SH-SY5Y (cell line): ENCODE measurements at regions not wholly inside any gene's neighbourhood (a gene's known extent, or its start where the extent isn't known, plus 50 kb on each side); places are given as distances from the start of the nearest gene placed in this dataset.

Experiments
- GATA2 ChIP-seq: IDR thresholded peaks from 2 replicates; pipeline ENCODE4 v1.6.1; 2011; ENCODE audit warnings: mild to moderate bottlenecking, low read depth, low read length
- GATA3 ChIP-seq: IDR thresholded peaks from 2 replicates; pipeline ENCODE4 v1.6.1; 2011; ENCODE audit warnings: low read depth, mild to moderate bottlenecking, low read length, moderate library complexity

GRCh38 chr1:78385744-78386462, 104.9 kb upstream of the PTGFR start:
- TF ChIP-seq GATA3 (no peak), GATA2 (no peak)

GRCh38 chr1:78387201-78387600, 103.6 kb upstream of the PTGFR start:
- TF ChIP-seq GATA3 (no peak), GATA2 (no peak)

GRCh38 chr1:78387871-78388270, 102.9 kb upstream of the PTGFR start:
- TF ChIP-seq GATA3 = no peak
- no peak for TF ChIP-seq GATA2

GRCh38 chr1:78388275-78388674, 102.5 kb upstream of the PTGFR start:
- no peak for TF ChIP-seq GATA3

GRCh38 chr1:78401148-78401547, 89.6 kb upstream of the PTGFR start:
- TF ChIP-seq GATA3 (no peak), GATA2 (no peak)

- TF ChIP-seq GATA3 = no peak
- no peak for TF ChIP-seq GATA2
Measured at GRCh38 chr1:78408192-78408591, 82.6 kb upstream of the PTGFR start.

GRCh38 chr1:78408810-78409209, 82.0 kb upstream of the PTGFR start:
- no peak for TF ChIP-seq GATA2
- TF ChIP-seq GATA3 = no peak

- TF ChIP-seq GATA2 (no peak), GATA3 (no peak)
Measured at GRCh38 chr1:78410643-78411042, 80.1 kb upstream of the PTGFR start.

GRCh38 chr1:78411707-78412106, 79.1 kb upstream of the PTGFR start:
- no peak for TF ChIP-seq GATA3
- TF ChIP-seq GATA2 = no peak

GRCh38 chr1:78415165-78415564, 75.6 kb upstream of the PTGFR start:
- no peak for TF ChIP-seq GATA3
- no peak for TF ChIP-seq GATA2

GRCh38 chr1:78419309-78419708, 71.5 kb upstream of the PTGFR start:
- TF ChIP-seq GATA3 = no peak
- no peak for TF ChIP-seq GATA2

- TF ChIP-seq GATA2 = no peak
- TF ChIP-seq GATA3 = no peak
Measured at GRCh38 chr1:78420181-78420580, 70.6 kb upstream of the PTGFR start.

- TF ChIP-seq GATA2 (no peak), GATA3 (no peak)
Measured at GRCh38 chr1:78420688-78421087, 70.1 kb upstream of the PTGFR start.

GRCh38 chr1:78424720-78425119, 66.1 kb upstream of the PTGFR start:
- no peak for TF ChIP-seq GATA3
- no peak for TF ChIP-seq GATA2

GRCh38 chr1:78426408-78426807, 64.4 kb upstream of the PTGFR start:
- TF ChIP-seq GATA3 (no peak), GATA2 (no peak)

GRCh38 chr1:78427506-78427905, 63.3 kb upstream of the PTGFR start:
- TF ChIP-seq GATA2 = no peak
- no peak for TF ChIP-seq GATA3

- TF ChIP-seq GATA3 (no peak), GATA2 (no peak)
Measured at GRCh38 chr1:78432016-78432415, 58.8 kb upstream of the PTGFR start.
